Heart left ventricle (tissue), 16 donors: ENCODE measurements at regions not wholly inside any gene's neighbourhood (a gene's known extent, or its start where the extent isn't known, plus 50 kb on each side); places are given as distances from the start of the nearest gene placed in this dataset.
"Not testable (repeated sequence)": the region's sequence is repeated elsewhere in the genome, so short reads cannot be mapped to it uniquely, and the experiment has no call there.

ENCODE experiments used
- ATAC-seq, 4 donors: fragments of 200-7000 bp; cut with Tn5 transposase; one replicate each; pipeline ENCODE4 v1.9.1; 2020 to 2022; ENCODE audit warnings: moderate library complexity in 4 of 4, mild to moderate bottlenecking in 3 of 4, moderate number of reproducible peaks in 1 of 4
- DNase-seq, 5 donors: peaks; one replicate each; pipeline ENCODE4 v3.0.0-alpha.2; 2020
- H3K27ac ChIP-seq, 12 donors: fragments of 200-600 bp; sonication (generic) in 4 of 12; one replicate each; pipeline versions ENCODE4 v1.5.0 to v1.8.0; 2016 to 2022; ENCODE audit warnings: mild to moderate bottlenecking in 2 of 12
- H3K27me3 ChIP-seq, 9 donors: fragments of 200-600 bp; sonication (generic) in 2 of 9; one replicate each; pipeline versions ENCODE4 v1.5.1 to v1.8.0; 2016 to 2022; ENCODE audit warnings: mild to moderate bottlenecking in 3 of 9
- H3K36me3 ChIP-seq, 9 donors: fragments of 200-600 bp; sonication (generic) in 2 of 9; one replicate each; pipeline versions ENCODE4 v1.5.0 to v1.8.0; 2018 to 2022; ENCODE audit warnings: mild to moderate bottlenecking in 2 of 9
- H3K4me1 ChIP-seq, 12 donors: fragments of 200-600 bp; sonication (generic) in 4 of 12; one replicate each; pipeline versions ENCODE4 v1.5.0 to v1.8.0; 2016 to 2022; ENCODE audit warnings: mild to moderate bottlenecking in 3 of 12
- H3K4me3 ChIP-seq, 12 donors: fragments of 200-600 bp; sonication (generic) in 4 of 12; one replicate each; pipeline versions ENCODE4 v1.5.0 to v1.8.0; 2017 to 2022; ENCODE audit warnings: mild to moderate bottlenecking in 9 of 12, moderate library complexity in 4 of 12
- H3K9me3 ChIP-seq, 12 donors: fragments of 200-600 bp; sonication (generic) in 4 of 12; one replicate each; pipeline versions ENCODE4 v1.5.0 to v1.8.0; 2016 to 2022; ENCODE audit warnings: mild to moderate bottlenecking in 1 of 12
- POLR2A ChIP-seq, 2 donors: fragments of 450-650 bp; IDR thresholded peaks; one replicate each; pipeline ENCODE4 v1.6.1; 2017; ENCODE audit warnings: antibody characterized with exemption in 2 of 2, mild to moderate bottlenecking in 2 of 2, moderate library complexity in 2 of 2
- WGBS, 4 donors: extraction: QIAGEN DNeasy Blood & Tissue Kit in 2 of 4; methylation state at CpG; one replicate each; pipeline versions ENCODE4 v1.1.5 to v1.1.7; 2013 to 2018; 5-methylcytosine and 5-hydroxymethylcytosine counted together
- intact Hi-C, 10 donors: fragments of 100-400 bp; cut with DNase I; formaldehyde crosslinking; loops; one replicate each; pipeline versions ENCODE4 v1.11.1 to v1.14.2; 2022
- TF ChIP-seq, protein P1 (sequence below), 12 donors: fragments of 200-600 bp; sonication (generic) in 4 of 12; IDR thresholded peaks; one replicate each; pipeline versions ENCODE4 v1.5.0 to v1.8.0; 2018 to 2022; ENCODE audit warnings: antibody characterized with exemption in 12 of 12, mild to moderate bottlenecking in 5 of 12
- donor health status: ischemic (EF 13 %, LVEDD 7.1; RV severe dilation, severe dysfunction).
- donor health status: healthy with polysubstance abuse.
- donor health status: DM: no; HTN: yes; CAD: no.
- donor health status: DM: no; HTN: no; CAD: no.
- donor health status: ischemic (EF 25% LVEDD 6.9; RV normal size, moderate dysfunction).
- donor health status: ischemic (EF 25% LVEDD 5.7; RV mildly dilated, moderate dysfunction).
- donor health status: healthy.
- donor health status: DM: yes; HTN: yes; CAD: no.
- donor health status: ischemic (EF 35%, LVEDD 5.7; RV mildly dilated, moderate dysfunction).
- donor health status: nonischemic (EF 11% LVEDD 7.7; RV severe dilation, severe dysfunction).
- donor health status: DM: yes; HTN: yes; CAD: no.
- donor health status: PGD.
- donor health status: ischemic (EF 29% LVEDD 5.4; RV normal size, mild dysfunction).
- donor health status: nonischemic (EF 23%, LVEDD 6.1; RV moderate dilation, normal function).

DNA sequence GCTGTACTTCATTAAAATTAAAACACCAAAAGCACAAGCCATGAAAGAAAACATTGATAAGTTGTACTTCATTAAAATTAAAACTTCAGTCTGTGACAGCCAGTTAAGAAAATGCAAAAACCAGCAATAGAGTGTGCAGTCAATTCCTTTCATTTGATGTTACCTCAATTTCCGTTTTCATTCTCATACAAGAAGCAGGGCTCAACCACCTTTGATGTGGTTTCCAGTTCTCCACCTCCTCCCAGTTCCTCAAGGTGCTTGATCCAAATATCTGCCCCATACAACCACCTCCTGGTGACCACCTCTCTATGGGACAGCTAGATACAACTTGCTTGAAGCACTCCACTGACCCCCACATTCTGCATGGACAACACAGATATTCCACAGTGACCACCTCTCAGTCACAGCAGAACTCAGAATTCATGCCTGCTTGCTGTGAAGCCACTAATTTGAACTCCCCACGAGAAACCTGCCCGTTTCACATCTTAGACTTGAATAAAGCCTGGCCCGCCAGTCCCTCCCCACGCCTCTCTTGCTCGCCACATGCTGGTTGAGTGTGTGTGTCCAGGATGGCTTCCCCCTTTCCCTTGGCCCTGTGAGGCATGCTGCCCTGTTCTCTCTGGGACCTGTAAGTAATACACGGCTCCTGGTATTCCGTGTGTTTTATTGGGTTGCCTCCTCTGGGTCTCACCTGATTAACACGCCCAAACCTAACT, 66.1 kb downstream of the FAM50B start:
- intact Hi-C loops: no loop called here
- no peak for ATAC-seq

GRCh38 chr6:3916211-3916610, 67.0 kb downstream of the FAM50B start:
- no peak for ATAC-seq
- TF ChIP-seq, protein P1, sequence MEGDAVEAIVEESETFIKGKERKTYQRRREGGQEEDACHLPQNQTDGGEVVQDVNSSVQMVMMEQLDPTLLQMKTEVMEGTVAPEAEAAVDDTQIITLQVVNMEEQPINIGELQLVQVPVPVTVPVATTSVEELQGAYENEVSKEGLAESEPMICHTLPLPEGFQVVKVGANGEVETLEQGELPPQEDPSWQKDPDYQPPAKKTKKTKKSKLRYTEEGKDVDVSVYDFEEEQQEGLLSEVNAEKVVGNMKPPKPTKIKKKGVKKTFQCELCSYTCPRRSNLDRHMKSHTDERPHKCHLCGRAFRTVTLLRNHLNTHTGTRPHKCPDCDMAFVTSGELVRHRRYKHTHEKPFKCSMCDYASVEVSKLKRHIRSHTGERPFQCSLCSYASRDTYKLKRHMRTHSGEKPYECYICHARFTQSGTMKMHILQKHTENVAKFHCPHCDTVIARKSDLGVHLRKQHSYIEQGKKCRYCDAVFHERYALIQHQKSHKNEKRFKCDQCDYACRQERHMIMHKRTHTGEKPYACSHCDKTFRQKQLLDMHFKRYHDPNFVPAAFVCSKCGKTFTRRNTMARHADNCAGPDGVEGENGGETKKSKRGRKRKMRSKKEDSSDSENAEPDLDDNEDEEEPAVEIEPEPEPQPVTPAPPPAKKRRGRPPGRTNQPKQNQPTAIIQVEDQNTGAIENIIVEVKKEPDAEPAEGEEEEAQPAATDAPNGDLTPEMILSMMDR (IDR thresholded peaks at IDR 0.05): no peak
- TF ChIP-seq POLR2A (IDR thresholded peaks at IDR 0.05): no peak
- 77 to 80% (median 78%) methylated on average over 2 of the region's 2 CpGs for WGBS, 4 donors
- no peak for DNase-seq
- H3K36me3 ChIP-seq: no peaks in the 10 kb centered on the region
- H3K4me1 ChIP-seq: peaks cover 4 to 48% (median 33%) of the 10 kb centered on the region in 12 donors
- no peaks in the 10 kb centered on the region for H3K9me3 ChIP-seq
- H3K27ac ChIP-seq: no peak overlapping the region
- H3K4me3 ChIP-seq: no peak overlapping the region
- intact Hi-C loops: no loop called here
- no peaks in the 10 kb centered on the region for H3K27me3 ChIP-seq

More for the DNA sequence above, 66.1 kb downstream of the FAM50B start:
- no peaks in the 10 kb centered on the region for H3K36me3 ChIP-seq
- no peak overlapping the region for H3K27ac ChIP-seq
- 87 to 98% (median 95%) methylated on average over 9 of the region's 9 CpGs for WGBS, 4 donors
- no peaks in the 10 kb centered on the region for H3K27me3 ChIP-seq
- TF ChIP-seq POLR2A (IDR thresholded peaks at IDR 0.05): no peak
- TF ChIP-seq, protein P1 (IDR thresholded peaks at IDR 0.05): no peak
- no peaks in the 10 kb centered on the region for H3K9me3 ChIP-seq
- H3K4me3 ChIP-seq: no peak overlapping the region
- no peak for DNase-seq
- H3K4me1 ChIP-seq: peaks cover 4 to 58% (median 38%) of the 10 kb centered on the region in 12 donors

DNA sequence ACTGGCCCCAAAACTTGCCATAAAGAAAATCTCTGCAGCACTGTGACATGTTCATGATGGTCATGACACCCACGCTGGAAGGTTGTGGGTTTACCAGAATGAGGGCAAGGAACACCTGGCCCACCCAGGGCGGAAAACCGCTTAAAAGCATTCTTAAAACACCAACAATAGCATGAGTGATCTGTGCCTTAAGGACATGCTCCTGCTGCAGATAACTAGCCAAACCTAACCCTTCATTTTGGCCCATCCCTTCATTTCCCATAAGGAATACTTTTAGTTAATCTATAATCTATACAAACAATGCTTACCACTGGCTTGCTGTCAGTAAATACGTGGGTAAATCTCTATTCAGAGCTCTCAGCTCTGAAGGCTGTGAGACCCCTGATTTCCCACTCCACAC, 67.6 kb downstream of the FAM50B start:
- H3K36me3 ChIP-seq, ATAC-seq, H3K27ac ChIP-seq, DNase-seq, H3K9me3 ChIP-seq, intact Hi-C loops, H3K4me3 ChIP-seq, H3K27me3 ChIP-seq: not testable (repeated sequence)
- WGBS, 4 donors: 95 to 99% (median 96%) methylated on average over 4 of the region's 4 CpGs
- H3K4me1 ChIP-seq: peaks cover 4 to 43% (median 27%) of the 10 kb centered on the region in 12 donors

DNA sequence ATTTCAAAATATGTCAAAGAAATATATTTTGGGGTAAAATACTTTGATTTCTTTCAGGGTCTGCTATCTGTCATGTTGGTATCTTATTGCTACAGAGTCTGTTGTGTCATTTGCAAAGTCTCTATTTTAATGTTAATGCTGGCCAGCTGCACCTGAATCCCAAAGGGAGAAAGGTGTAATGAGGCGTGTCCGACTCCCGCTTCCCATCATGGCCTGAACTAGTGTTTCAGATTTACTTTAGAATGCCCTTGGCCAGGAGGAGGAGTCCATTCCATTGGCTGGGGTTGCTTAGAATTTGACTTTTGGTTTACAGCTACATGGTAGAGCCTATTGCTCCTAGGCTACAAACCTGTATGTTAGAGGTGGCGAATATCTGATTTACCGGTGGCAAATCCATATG, 69.3 kb downstream of the FAM50B start:
- peak overlapping the region; percentile 24 to 81 (median 68) for H3K27ac ChIP-seq
- intact Hi-C loops: no loop called here

More for the DNA sequence above, 69.3 kb downstream of the FAM50B start:
- 94 to 98% (median 96%) methylated on average over 5 of the region's 5 CpGs for WGBS, 4 donors
- Histone ChIP-seq H3K27me3 (no peaks in the 10 kb centered on the region), H3K36me3 (no peaks in the 10 kb centered on the region), H3K4me1 (peaks cover 4 to 26% (median 11%) of the 10 kb centered on the region in 12 donors), H3K4me3 (no peak overlapping the region), H3K9me3 (no peaks in the 10 kb centered on the region)
- TF ChIP-seq POLR2A (IDR thresholded peaks at IDR 0.05): no peak
- TF ChIP-seq, protein P1 (IDR thresholded peaks at IDR 0.05): no peak
- ATAC-seq (no peak), DNase-seq (no peak)
